GM18520 (cell line): ENCODE measurements at regions not wholly inside any gene's neighbourhood (a gene's known extent, or its start where the extent isn't known, plus 50 kb on each side); places are given as distances from the start of the nearest gene placed in this dataset.
"Not testable (repeated sequence)": the region's sequence is repeated elsewhere in the genome, so short reads cannot be mapped to it uniquely, and the experiment has no call there.

ENCODE experiments used
- ATAC-seq: cut with Tn5 transposase; IDR thresholded peaks from one replicate; pipeline ENCODE4 v1.9.1; 2021; ENCODE audit not compliant: unreplicated experiment

- ATAC-seq, result no peak
Observed at GRCh38 chr10:30199376-30200016, 140.1 kb upstream of the JCAD start.

GRCh38 chr10:30197186-30197585 lies 137.8 kb upstream of the JCAD start:
- no peak for ATAC-seq

- not testable (repeated sequence) for ATAC-seq
Observed at GRCh38 chr10:30196559-30196958, 137.2 kb upstream of the JCAD start.

GRCh38 chr10:30192846-30193608 lies 133.6 kb upstream of the JCAD start:
- ATAC-seq, result peak; percentile 55

- ATAC-seq, result no peak
Observed at GRCh38 chr10:30190577-30191552, 131.5 kb upstream of the JCAD start.

GRCh38 chr10:30189238-30189580 lies 129.8 kb upstream of the JCAD start:
- ATAC-seq, result no peak

GRCh38 chr10:30188556-30189237 lies 129.3 kb upstream of the JCAD start:
- ATAC-seq, result no peak

GRCh38 chr10:30188101-30188500 lies 128.7 kb upstream of the JCAD start:
- no peak for ATAC-seq

GRCh38 chr10:30187010-30187409 lies 127.6 kb upstream of the JCAD start:
- no peak for ATAC-seq

GRCh38 chr10:30186371-30186875 lies 127.0 kb upstream of the JCAD start:
- ATAC-seq, result no peak

- no peak for ATAC-seq
Observed at GRCh38 chr10:30185916-30186315, 126.5 kb upstream of the JCAD start.

- no peak for ATAC-seq
Observed at GRCh38 chr10:30185341-30185740, 126.0 kb upstream of the JCAD start.

- no peak for ATAC-seq
Observed at GRCh38 chr10:30184397-30185033, 125.1 kb upstream of the JCAD start.

GRCh38 chr10:30183055-30183402 lies 123.6 kb upstream of the JCAD start:
- ATAC-seq, result no peak

GRCh38 chr10:30182191-30183054 lies 123.0 kb upstream of the JCAD start:
- no peak for ATAC-seq

- ATAC-seq, result no peak
Observed at GRCh38 chr10:30178356-30178964, 119.1 kb upstream of the JCAD start.

- ATAC-seq, result no peak
Observed at GRCh38 chr10:30176776-30177533, 117.6 kb upstream of the JCAD start.

- ATAC-seq, result no peak
Observed at GRCh38 chr10:30176182-30176581, 116.8 kb upstream of the JCAD start.
